ENCODE measurements at regions not wholly inside any gene's neighbourhood (a gene's known extent, or its start where the extent isn't known, plus 50 kb on each side); places are given as distances from the start of the nearest gene placed in this dataset.

DNA sequence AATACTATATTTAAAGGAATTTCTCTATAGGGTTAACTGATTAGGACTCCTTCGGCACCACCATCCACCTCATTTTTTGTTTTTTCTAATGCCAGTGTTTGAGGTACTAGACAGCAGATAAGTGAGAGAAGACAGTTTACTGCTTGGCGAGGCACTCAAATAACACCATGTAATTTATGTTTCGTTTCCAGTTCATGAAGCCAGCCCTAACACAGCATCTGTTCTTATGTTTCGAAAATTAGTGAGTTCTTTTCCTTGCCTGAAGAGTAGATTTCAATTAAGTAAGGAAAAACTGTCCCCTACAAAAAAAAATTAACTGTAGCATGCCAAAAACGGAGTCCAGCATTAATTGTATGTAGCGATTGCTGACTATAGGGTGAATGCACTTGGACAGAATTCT is 409.1 kb downstream of the TBC1D4 start:
- no peaks in the 10 kb centered on the region for H3K36me3 ChIP-seq
- in situ Hi-C loops (cut with MboI; ENCODE audit: low pct_ligation_motif_present in 1 of 4, low pct_unique_long_range_greater_than_20kb in 1 of 4, low sequenced_read_pairs in 3 of 4): no loop called here
- WGBS, 2 donors (ENCODE audit: low coverage in 1 of 2): 73 to 75% methylated on average over 6 of the region's 6 CpGs
- H3K4me1 ChIP-seq: no peaks in the 10 kb centered on the region
- no peaks in the 10 kb centered on the region for H3K27me3 ChIP-seq
- intact Hi-C loops (cut with DNase I; ENCODE audit: low total_unique reads): no loop called here
- TF ChIP-seq POLR2A (IDR thresholded peaks at IDR 0.05): no peak
- no peaks in the 10 kb centered on the region for H3K9me3 ChIP-seq
- H3K4me3 ChIP-seq: no peak overlapping the region
- DNase-seq: no peak
- no peak overlapping the region for H3K27ac ChIP-seq

- Histone ChIP-seq H3K27me3 (no peaks in the 10 kb centered on the region), H3K4me3 (no peak overlapping the region), H3K36me3 (no peaks in the 10 kb centered on the region), H3K9me3 (no peaks in the 10 kb centered on the region), H3K4me1 (no peaks in the 10 kb centered on the region), H3K27ac (no peak overlapping the region)
- DNase-seq: no peak
- TF ChIP-seq POLR2AphosphoS5 (IDR thresholded peaks at IDR 0.05): no peak
- TF ChIP-seq, protein P1, sequence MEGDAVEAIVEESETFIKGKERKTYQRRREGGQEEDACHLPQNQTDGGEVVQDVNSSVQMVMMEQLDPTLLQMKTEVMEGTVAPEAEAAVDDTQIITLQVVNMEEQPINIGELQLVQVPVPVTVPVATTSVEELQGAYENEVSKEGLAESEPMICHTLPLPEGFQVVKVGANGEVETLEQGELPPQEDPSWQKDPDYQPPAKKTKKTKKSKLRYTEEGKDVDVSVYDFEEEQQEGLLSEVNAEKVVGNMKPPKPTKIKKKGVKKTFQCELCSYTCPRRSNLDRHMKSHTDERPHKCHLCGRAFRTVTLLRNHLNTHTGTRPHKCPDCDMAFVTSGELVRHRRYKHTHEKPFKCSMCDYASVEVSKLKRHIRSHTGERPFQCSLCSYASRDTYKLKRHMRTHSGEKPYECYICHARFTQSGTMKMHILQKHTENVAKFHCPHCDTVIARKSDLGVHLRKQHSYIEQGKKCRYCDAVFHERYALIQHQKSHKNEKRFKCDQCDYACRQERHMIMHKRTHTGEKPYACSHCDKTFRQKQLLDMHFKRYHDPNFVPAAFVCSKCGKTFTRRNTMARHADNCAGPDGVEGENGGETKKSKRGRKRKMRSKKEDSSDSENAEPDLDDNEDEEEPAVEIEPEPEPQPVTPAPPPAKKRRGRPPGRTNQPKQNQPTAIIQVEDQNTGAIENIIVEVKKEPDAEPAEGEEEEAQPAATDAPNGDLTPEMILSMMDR (IDR thresholded peaks at IDR 0.05): no peak
- no peak for TF ChIP-seq POLR2A (IDR thresholded peaks at IDR 0.05)
- TF ChIP-seq EP300 (IDR thresholded peaks at IDR 0.05; ENCODE audit: low read depth): no peak
- intact Hi-C loops (cut with DNase I; ENCODE audit: low total_unique reads) (no loop called here), in situ Hi-C loops (cut with MboI; ENCODE audit: low pct_ligation_motif_present in 1 of 4, low pct_unique_long_range_greater_than_20kb in 1 of 4, low sequenced_read_pairs in 3 of 4) (no loop called here)
These were observed 409.6 kb downstream of the TBC1D4 start for GRCh38 chr13:75072368-75072767.

- no peaks in the 10 kb centered on the region for H3K36me3 ChIP-seq
- TF ChIP-seq POLR2A (IDR thresholded peaks at IDR 0.05) (no peak), POLR2AphosphoS5 (IDR thresholded peaks at IDR 0.05) (no peak)
- no peaks in the 10 kb centered on the region for H3K4me1 ChIP-seq
- 58 to 84% methylated on average over 2 to 6 of the region's 6 CpGs for WGBS, 2 donors (ENCODE audit: low coverage in 1 of 2)
- intact Hi-C loops (cut with DNase I; ENCODE audit: low total_unique reads) (no loop called here), in situ Hi-C loops (cut with MboI; ENCODE audit: low pct_ligation_motif_present in 1 of 4, low pct_unique_long_range_greater_than_20kb in 1 of 4, low sequenced_read_pairs in 3 of 4) (no loop called here)
- DNase-seq: no peak
- H3K27ac ChIP-seq: no peak overlapping the region
- no peak overlapping the region for H3K4me3 ChIP-seq
- no peaks in the 10 kb centered on the region for H3K27me3 ChIP-seq
- H3K9me3 ChIP-seq: no peaks in the 10 kb centered on the region
These were observed 410.2 kb downstream of the TBC1D4 start for GRCh38 chr13:75071796-75072195.

- Histone ChIP-seq H3K4me1 (no peaks in the 10 kb centered on the region), H3K36me3 (no peaks in the 10 kb centered on the region), H3K27ac (no peak overlapping the region), H3K4me3 (no peak overlapping the region), H3K9me3 (no peaks in the 10 kb centered on the region), H3K27me3 (no peaks in the 10 kb centered on the region)
- DNase-seq: no peak
- TF ChIP-seq POLR2A (IDR thresholded peaks at IDR 0.05) (no peak), POLR2AphosphoS5 (IDR thresholded peaks at IDR 0.05) (no peak), EP300 (IDR thresholded peaks at IDR 0.05; ENCODE audit: low read depth) (no peak)
- TF ChIP-seq, protein P1 (IDR thresholded peaks at IDR 0.05): no peak
- intact Hi-C loops (cut with DNase I; ENCODE audit: low total_unique reads): no loop called here
- in situ Hi-C loops (cut with MboI; ENCODE audit: low pct_ligation_motif_present in 1 of 4, low pct_unique_long_range_greater_than_20kb in 1 of 4, low sequenced_read_pairs in 3 of 4): no loop called here
- 19 to 41% methylated on average over 2 of the region's 2 CpGs for WGBS, 2 donors (ENCODE audit: low coverage in 1 of 2)
These were observed 410.6 kb downstream of the TBC1D4 start for GRCh38 chr13:75071395-75071794.

- H3K9me3 ChIP-seq: no peaks in the 10 kb centered on the region
- H3K27me3 ChIP-seq: no peaks in the 10 kb centered on the region
- H3K27ac ChIP-seq: no peak overlapping the region
- H3K4me1 ChIP-seq: no peaks in the 10 kb centered on the region
- intact Hi-C loops (cut with DNase I; ENCODE audit: low total_unique reads): no loop called here
- no peaks in the 10 kb centered on the region for H3K36me3 ChIP-seq
- in situ Hi-C loops (cut with MboI; ENCODE audit: low pct_ligation_motif_present in 1 of 4, low pct_unique_long_range_greater_than_20kb in 1 of 4, low sequenced_read_pairs in 3 of 4): no loop called here
- TF ChIP-seq, protein P1 (IDR thresholded peaks at IDR 0.05): no peak
- TF ChIP-seq POLR2AphosphoS5 (IDR thresholded peaks at IDR 0.05) (no peak), EP300 (IDR thresholded peaks at IDR 0.05; ENCODE audit: low read depth) (no peak), POLR2A (IDR thresholded peaks at IDR 0.05) (no peak)
- DNase-seq: no peak
- H3K4me3 ChIP-seq: no peak overlapping the region
These were observed 420.1 kb downstream of the TBC1D4 start for GRCh38 chr13:75061909-75062308.
